ENCODE measurements at regions not wholly inside any gene's neighbourhood (a gene's known extent, or its start where the extent isn't known, plus 50 kb on each side); places are given as distances from the start of the nearest gene placed in this dataset.

DNA sequence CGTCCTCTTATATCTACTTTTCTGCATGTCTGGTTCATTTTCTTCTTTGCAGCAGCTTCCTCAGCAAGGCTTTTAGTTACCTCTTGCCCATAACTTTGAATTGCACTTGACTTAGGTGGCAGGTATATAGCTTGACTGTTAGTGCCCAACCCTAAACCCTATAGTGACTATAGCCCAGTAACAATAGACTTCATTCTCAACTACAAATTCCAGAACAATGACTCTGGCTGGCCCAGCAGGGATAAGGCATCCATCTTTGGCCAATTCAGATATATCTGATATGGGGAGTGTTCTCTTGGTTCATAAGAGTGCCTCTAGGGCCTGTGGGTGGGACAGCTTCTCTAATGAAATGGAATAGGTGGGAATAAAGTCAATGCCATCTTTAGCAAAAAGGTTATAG lies 246.2 kb downstream of the DMRT2 start:
- TF ChIP-seq POLR2A (IDR thresholded peaks at IDR 0.05; ENCODE audit: low read depth, low read length) = no peak
- no peak for TF ChIP-seq TAF1 (IDR thresholded peaks at IDR 0.05; ENCODE audit: borderline replicate concordance, low read depth, low read length)
